Panc1 (cell line): ENCODE measurements at regions not wholly inside any gene's neighbourhood (a gene's known extent, or its start where the extent isn't known, plus 50 kb on each side); places are given as distances from the start of the nearest gene placed in this dataset.

Experiments used
- ATAC-seq: fragments of 200-7000 bp; cut with Tn5 transposase; 2 replicates; pipeline ENCODE4 v1.9.1; 2020; ENCODE audit warnings: mild to moderate bottlenecking, moderate library complexity
- BruUV-seq: library from RNA; stranded (reverse); fragments of 400-500 nt; replicated peaks from 2 replicates; lab custom pipeline; 2021; lab: Mats Ljungman, UMichigan
- CTCF ChIA-PET: fragments of 300-600 bp; sonication (Branson Sonifier 250); formaldehyde crosslinking; loops from one replicate; lab custom pipeline; 2022; ENCODE audit warnings: antibody characterized with exemption; lab: Charles Lee
- POLR2A ChIA-PET: fragments of 300-600 bp; sonication (Branson Sonifier 250); formaldehyde crosslinking; loops from one replicate; lab custom pipeline; 2022; ENCODE audit warnings: antibody characterized with exemption; lab: Charles Lee
- DNase-seq: peaks from one replicate; pipeline ENCODE4 v3.0.0-alpha.2; 2010; ENCODE audit warnings: low read depth, low spot score
- H3K27ac ChIP-seq: 2 replicates; pipeline ENCODE4 v1.5.1; 2011; ENCODE audit warnings: mild to moderate bottlenecking, low read length, inconsistent platforms
- H3K27me3 ChIP-seq: fragments of 200-500 bp; sonication (Bioruptor generic); 2 replicates; pipeline ENCODE4 v1.6.0; 2014; ENCODE audit warnings: low read length, inconsistent platforms; ENCODE audit not compliant: control insufficient read depth, insufficient read depth
- H3K36me3 ChIP-seq: fragments of 200-500 bp; sonication (Bioruptor generic); 2 replicates; pipeline ENCODE4 v1.5.1; 2014; ENCODE audit warnings: inconsistent platforms, mild to moderate bottlenecking, low read length, moderate library complexity; ENCODE audit not compliant: control insufficient read depth, insufficient read depth
- H3K4me1 ChIP-seq: 2 replicates; pipeline ENCODE4 v1.5.1; 2011; ENCODE audit warnings: inconsistent platforms, mild to moderate bottlenecking, low read length, moderate library complexity; ENCODE audit not compliant: control insufficient read depth, insufficient read depth
- H3K4me3 ChIP-seq, 2 experiments: 2 replicates each; pipeline ENCODE4 v1.5.1; 2011 to 2012; ENCODE audit warnings: low read depth in 2 of 2, low read length in 2 of 2, mild to moderate bottlenecking in 2 of 2, inconsistent platforms in 1 of 2, moderate library complexity in 1 of 2
- H3K9me3 ChIP-seq: fragments of 200-500 bp; sonication (Bioruptor generic); 2 replicates; pipeline ENCODE4 v1.5.1; 2014; ENCODE audit warnings: low read depth, mild to moderate bottlenecking, inconsistent platforms, low read length, moderate library complexity; ENCODE audit not compliant: control insufficient read depth, insufficient read depth
- CTCF ChIP-seq: fragments of 450-650 bp; IDR thresholded peaks from 2 replicates; pipeline ENCODE4 v1.5.1; 2017; ENCODE audit warnings: mild to moderate bottlenecking
- POLR2AphosphoS5 ChIP-seq: IDR thresholded peaks from 2 replicates; pipeline ENCODE4 v1.6.1; 2012; ENCODE audit warnings: mild to moderate bottlenecking, low read depth, low read length, moderate library complexity
- REST ChIP-seq, 2 experiments: IDR thresholded peaks; 2 replicates each; pipeline ENCODE4 v1.6.1; 2011 to 2012; ENCODE audit warnings: low read depth in 2 of 2, control low read depth in 1 of 2, low read length in 1 of 2, mild to moderate bottlenecking in 1 of 2, moderate library complexity in 1 of 2; ENCODE audit not compliant: insufficient read depth in 1 of 2
- SIN3A ChIP-seq: IDR thresholded peaks from 2 replicates; pipeline ENCODE4 v1.6.1; 2012; ENCODE audit warnings: low read depth, mild to moderate bottlenecking, low read length, moderate library complexity, borderline replicate concordance; ENCODE audit not compliant: insufficient read depth
- TCF7L2 ChIP-seq: IDR thresholded peaks from 2 replicates; pipeline ENCODE4 v1.6.1; 2011; ENCODE audit warnings: mild to moderate bottlenecking, low read depth, low read length, inconsistent platforms
- in situ Hi-C: cut with HindIII; loops from 2 replicates; pipeline ENCODE4 v1.10.0; 2016; ENCODE audit warnings: low sequenced_read_pairs, low pct_unique_long_range_greater_than_20kb
- intact Hi-C: fragments of 100-400 bp; cut with micrococcal nuclease; formaldehyde crosslinking; loops from one replicate; pipeline ENCODE4 v1.10.0; 2022; ENCODE audit not compliant: unreplicated experiment

GRCh38 chr13:70310396-70311119 is 202.3 kb upstream of the KLHL1 start:
- intact Hi-C loops (loop anchor here (2.0 to 10.0 kb wide), 2 partner anchors 212 to 446 kb away; no protein-coding TSS in a partner anchor), in situ Hi-C loops (no loop called here)
- DNase-seq (peak; percentile 17), ATAC-seq (peak; percentile 90)
- Histone ChIP-seq H3K4me1 (no peaks in the 10 kb centered on the region), H3K4me3 (no peak overlapping the region), H3K27me3 (no peaks in the 10 kb centered on the region), H3K27ac (no peak overlapping the region), H3K36me3 (no peaks in the 10 kb centered on the region), H3K9me3 (no peaks in the 10 kb centered on the region)
- no TSS peak for BruUV-seq
- POLR2A ChIA-PET: no interaction called here
- CTCF ChIA-PET: interaction anchor here (0.5 kb wide), 1 partner anchor 713 kb away, joined by 13 read pairs; no protein-coding TSS in a partner anchor
- TF ChIP-seq CTCF: peak; percentile 43; the same call in 1 of the 2 replicates
- no peak for TF ChIP-seq REST (IDR thresholded peaks at IDR 0.05; ENCODE audit: insufficient read depth in 1 of 2, low read depth in 2 of 2, low read length in 1 of 2)
- no peak for TF ChIP-seq SIN3A
- TF ChIP-seq TCF7L2: no peak

- intact Hi-C loops: no loop called here
- Histone ChIP-seq H3K27ac (no peak overlapping the region), H3K36me3 (no peaks in the 10 kb centered on the region), H3K27me3 (no peaks in the 10 kb centered on the region), H3K4me3 (no peak overlapping the region), H3K9me3 (no peaks in the 10 kb centered on the region), H3K4me1 (no peaks in the 10 kb centered on the region)
- ATAC-seq: no peak
- ChIA-PET CTCF (no interaction called here), POLR2A (no interaction called here)
- BruUV-seq: no TSS peak
- in situ Hi-C loops: no loop called here
- TF ChIP-seq REST (IDR thresholded peaks at IDR 0.05; ENCODE audit: insufficient read depth in 1 of 2, low read depth in 2 of 2, low read length in 1 of 2) (no peak), POLR2AphosphoS5 (no peak), CTCF (no peak), SIN3A (no peak), TCF7L2 (no peak)
- no peak for DNase-seq
These were observed 189.0 kb upstream of the KLHL1 start for GRCh38 chr13:70297189-70297616.
